GM12874 (cell line): ENCODE measurements at regions not wholly inside any gene's neighbourhood (a gene's known extent, or its start where the extent isn't known, plus 50 kb on each side); places are given as distances from the start of the nearest gene placed in this dataset.

Experiments
- TF ChIP-seq, protein P1 (sequence below): IDR thresholded peaks from 2 replicates; pipeline ENCODE4 v1.5.1; 2011; ENCODE audit warnings: low read depth, mild to moderate bottlenecking, control low read depth, low read length, moderate library complexity; ENCODE audit not compliant: insufficient read depth

DNA sequence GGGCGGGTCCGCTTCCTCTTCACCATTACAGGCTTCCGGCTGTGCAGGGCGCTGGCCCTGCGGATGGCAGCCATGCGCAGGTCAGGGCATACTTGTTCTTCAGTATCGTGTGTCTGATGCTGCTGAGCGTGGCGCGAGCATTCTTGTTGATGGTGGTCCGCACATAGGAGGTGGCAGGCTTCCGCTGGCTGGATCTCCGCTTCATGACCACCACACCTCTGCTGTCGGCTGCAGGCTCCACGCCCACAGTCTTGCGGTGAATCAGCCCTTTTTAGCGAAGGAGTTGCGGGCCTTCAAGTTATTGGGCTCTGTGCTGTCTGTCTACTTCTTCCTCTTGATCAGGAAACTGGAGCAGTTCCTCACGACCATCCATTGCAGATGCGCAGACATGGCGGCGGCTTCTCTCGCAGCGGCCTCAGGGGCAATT lies 62.4 kb upstream of the ZNF608 start:
- TF ChIP-seq, protein P1, sequence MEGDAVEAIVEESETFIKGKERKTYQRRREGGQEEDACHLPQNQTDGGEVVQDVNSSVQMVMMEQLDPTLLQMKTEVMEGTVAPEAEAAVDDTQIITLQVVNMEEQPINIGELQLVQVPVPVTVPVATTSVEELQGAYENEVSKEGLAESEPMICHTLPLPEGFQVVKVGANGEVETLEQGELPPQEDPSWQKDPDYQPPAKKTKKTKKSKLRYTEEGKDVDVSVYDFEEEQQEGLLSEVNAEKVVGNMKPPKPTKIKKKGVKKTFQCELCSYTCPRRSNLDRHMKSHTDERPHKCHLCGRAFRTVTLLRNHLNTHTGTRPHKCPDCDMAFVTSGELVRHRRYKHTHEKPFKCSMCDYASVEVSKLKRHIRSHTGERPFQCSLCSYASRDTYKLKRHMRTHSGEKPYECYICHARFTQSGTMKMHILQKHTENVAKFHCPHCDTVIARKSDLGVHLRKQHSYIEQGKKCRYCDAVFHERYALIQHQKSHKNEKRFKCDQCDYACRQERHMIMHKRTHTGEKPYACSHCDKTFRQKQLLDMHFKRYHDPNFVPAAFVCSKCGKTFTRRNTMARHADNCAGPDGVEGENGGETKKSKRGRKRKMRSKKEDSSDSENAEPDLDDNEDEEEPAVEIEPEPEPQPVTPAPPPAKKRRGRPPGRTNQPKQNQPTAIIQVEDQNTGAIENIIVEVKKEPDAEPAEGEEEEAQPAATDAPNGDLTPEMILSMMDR: no peak

DNA sequence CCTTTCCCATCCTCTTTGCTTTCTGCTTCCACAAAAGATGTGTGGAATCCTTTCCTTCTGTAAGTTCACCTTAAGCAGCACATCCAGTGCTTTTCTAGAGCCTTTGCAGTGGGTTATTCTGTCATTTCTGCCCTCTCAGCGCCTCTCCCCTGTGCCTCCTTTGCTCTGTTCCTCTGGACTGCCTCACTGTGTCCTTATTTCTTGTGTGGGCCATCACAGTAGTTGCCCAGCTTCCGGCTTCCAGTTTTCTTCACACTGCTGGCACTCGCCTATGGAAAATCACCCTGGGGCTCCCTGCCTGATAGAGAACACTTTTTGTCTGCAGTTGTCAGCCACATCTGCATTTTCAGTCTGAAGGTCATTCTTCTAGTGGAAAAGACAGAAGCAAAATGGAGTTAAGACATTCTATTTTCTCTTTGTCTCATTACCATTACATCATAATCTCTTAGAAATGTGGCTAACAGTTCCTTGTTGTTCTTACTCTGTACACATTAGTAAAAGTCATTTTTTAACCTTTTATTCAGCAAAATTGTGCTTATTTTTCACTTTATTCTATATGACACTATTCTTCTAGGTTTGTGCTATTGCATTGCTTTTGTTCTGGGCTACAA lies 64.1 kb upstream of the ZNF608 start:
- TF ChIP-seq, protein P1: no peak

DNA sequence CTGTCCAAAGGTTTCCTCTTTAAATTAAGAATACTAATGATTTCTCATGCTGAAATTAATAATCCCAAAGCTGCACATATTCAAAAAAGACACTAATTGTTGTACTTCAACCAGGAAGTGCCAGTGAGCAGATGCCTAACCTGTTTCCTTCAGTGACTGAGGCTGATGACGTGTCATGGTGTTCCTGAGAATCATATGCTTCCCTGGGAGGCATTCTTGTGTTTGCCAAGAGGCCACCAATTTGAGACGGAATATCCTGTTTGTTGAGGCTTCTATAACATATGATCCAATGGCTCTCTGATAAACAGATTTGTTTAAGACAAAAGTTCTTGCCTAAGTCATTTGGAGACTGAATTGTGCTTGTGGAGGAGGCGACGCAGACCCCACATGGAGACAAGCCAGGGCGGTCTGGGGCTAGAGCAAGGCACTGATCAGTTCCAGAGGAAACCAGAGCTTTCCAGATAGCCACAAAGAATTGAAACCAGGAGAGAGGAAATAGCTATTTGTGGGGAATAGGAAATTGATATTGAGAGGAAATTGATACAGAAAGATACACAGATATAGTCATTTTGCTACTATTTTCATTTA lies 66.4 kb upstream of the ZNF608 start:
- TF ChIP-seq, protein P1: no peak

DNA sequence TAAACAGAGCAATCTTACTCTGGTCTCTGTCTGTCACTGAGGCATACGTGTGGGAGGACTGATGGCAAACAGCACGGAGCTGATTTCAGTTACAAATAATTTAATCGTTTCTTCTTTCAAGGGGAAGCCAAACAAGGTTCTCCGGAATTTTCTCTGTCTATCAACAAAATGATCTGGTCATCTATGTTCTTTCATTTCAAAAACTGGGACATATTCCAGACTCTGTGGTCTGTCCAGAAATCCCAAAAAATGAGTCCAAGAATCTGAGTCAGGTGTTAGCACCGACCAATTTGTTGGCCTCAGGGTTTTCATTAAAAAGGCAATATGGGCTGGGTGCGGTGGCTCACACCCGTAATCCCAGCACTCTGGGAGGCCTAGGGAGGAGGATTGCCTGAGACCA lies 69.9 kb upstream of the ZNF608 start:
- TF ChIP-seq, protein P1: no peak

DNA sequence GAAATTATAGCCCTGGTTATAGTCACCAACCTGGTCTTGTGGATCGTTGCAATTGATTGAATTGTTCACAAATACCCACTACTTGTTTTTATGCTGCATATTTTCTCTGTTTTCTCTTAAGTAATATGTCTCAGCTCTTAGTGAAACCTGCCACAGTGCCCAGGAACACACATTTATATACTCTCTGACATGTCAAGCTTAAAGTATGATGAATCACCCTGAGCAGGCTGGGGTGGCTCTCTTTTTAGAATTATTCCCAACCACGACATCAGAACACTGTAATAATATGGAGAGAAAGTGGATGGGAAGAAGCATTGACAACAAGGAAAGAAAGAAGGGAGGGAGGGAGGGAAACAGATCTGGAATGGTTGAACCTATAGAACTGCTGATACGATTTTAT lies 72.8 kb upstream of the ZNF608 start:
- TF ChIP-seq, protein P1: no peak

DNA sequence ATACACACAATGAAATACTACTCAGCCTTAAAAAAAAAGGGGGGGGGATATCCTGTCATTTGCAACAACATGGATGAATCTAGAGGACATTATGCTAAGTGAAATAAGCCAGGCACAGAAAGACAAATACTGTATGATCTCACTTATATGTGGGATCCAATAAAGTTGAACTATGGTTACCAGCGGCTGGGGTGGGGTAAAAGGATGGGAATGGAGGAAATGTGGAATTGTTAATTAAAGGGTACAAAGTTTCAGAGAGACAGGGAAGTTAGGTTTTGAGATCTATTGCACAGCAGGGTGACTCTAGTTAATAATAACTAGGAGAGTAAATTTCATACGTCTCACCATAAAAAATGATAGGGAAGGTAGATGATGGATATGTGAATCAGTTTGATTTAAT lies 76.2 kb upstream of the ZNF608 start:
- TF ChIP-seq, protein P1: no peak

DNA sequence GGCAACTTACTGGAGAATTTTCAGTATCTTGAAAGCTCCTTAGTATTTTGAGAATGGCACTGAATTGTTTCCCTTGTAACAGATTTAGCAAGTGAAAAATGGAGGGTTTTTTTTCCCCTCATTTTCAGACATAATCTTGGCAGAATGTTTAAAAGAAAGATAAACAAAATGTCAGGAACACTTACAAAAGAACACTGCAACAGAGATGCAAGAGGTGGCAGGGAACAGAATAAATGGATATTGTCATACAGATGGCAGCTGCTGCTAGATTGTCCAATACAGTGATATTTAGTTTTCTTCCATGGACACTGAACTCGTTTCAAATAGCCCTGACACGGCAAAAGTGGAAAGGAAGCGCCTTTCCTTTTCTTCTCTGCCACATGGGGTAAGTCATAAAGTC lies 76.9 kb upstream of the ZNF608 start:
- TF ChIP-seq, protein P1: no peak
